NCI-H2107 treated with DMSO at 0.1 percent for 48 hours (cell line): ENCODE measurements at regions not wholly inside any gene's neighbourhood (a gene's known extent, or its start where the extent isn't known, plus 50 kb on each side); places are given as distances from the start of the nearest gene placed in this dataset.
"Not testable (repeated sequence)": the region's sequence is repeated elsewhere in the genome, so short reads cannot be mapped to it uniquely, and the experiment has no call there.

Source experiments
- DNase-seq: peaks from one replicate; lab custom pipeline; 2025; ENCODE audit not compliant: unreplicated experiment; lab: John Stamatoyannopoulos, UW

DNA sequence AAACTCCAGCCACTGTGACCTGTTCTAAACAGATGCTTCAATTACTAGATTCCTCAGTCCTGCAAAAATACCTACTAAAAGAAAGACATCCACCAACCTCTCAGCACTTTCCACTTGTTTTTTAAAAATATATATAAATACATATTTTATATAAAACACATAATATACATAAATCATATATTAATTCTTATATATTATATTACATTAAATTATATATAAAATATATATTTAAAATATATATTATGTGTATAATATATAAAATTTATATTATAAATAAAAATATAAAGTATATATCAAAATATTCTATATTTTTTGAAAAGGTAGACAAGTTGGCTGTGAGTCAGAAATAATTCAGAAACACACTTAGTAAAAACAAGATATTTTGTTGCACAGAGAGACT is 2371.8 kb upstream of the ACO1 start:
- DNase-seq, result no peak

DNA sequence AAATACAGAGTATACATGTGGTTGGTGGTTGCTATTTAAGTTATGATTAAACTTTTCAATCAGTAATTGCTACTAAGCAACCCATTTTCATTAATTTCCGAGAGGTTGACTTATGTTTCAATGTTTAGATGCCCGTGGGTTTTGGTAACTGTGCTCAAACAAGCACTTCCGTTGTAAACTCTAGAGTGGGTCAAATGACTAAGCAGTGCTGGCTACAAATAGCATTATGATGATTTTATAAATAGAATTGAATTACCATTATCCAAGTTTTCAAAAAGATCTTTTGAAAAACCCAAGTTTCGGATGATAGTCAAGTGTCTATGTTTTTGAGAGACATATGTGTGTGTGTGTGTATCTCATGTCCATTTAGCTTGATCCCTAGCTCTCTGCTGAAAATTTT is 2369.4 kb upstream of the ACO1 start:
- DNase-seq, result no peak

DNA sequence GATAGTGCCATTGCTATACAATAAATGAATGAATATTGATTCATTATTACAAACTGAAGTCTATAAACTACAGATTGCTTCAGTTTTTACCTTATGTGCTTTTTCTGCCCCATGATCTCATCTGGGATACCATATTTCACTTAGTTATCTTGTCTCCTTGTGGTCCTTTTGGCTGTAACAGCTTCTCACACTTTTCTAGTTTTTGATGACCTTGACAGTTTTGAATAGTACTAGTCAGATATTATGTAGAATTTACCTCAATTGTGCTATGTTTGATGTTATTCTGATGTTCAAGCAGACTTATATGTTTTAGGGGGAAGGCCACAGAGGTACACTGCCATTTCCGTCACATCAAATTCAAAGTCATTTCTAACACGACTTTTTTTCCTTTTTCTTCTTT is 2364.3 kb upstream of the ACO1 start:
- DNase-seq, result no peak

DNA sequence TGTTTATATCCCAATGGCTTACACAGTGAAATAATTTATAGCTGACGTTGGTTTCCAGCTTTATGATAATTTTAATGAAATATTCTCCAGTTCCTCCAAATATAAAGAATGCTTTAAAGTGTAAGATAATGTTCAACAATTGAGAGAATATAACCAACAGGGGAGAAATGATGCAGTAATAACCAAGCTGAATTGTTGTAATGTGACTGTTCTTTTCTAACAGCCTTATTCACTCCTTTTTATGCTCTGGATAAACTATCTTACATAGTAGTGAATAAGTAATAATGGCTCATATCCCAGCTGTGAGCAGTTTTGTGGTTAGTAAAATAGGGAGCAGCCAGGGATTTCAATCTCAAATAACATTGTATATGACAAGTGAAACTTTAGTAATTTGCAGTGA is 2348.7 kb upstream of the ACO1 start:
- DNase-seq, result no peak

DNA sequence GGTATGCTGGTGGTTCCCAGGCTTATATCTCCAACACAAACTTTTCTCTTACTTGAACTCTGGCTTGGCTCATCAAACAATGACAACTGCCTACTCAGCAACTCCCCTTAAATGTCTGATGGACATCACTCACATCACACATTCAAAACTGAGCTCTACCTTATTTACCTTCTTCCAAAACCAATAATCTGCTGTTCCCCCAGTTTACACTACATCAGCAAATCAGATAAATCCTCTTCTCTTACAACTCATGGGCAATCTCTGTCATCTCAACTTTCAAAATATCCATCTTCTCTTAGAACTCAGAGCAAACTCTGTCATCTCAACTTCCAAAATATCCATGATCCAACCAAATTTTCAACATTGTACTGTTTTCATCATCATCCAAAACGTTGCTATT is 2347.9 kb upstream of the ACO1 start:
- no peak for DNase-seq

DNA sequence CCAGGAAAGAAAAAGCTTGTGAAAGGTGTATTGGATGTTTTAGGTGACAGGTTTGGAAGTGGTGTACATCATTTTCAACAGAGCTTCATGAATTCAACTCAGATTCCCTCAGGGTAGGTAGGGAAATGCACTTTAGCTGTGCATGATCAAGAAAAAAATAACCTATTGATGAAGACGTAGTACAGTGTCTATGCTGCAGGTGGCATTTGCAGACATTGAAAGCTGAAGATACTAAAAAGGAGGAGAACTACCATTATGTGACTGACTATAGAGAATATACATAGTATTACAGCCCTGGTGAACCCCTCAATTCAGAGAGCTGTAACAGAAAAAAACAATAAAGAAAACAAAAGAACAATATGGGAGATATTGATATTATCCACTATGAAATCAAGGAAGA is 2344.7 kb upstream of the ACO1 start:
- no peak for DNase-seq

DNA sequence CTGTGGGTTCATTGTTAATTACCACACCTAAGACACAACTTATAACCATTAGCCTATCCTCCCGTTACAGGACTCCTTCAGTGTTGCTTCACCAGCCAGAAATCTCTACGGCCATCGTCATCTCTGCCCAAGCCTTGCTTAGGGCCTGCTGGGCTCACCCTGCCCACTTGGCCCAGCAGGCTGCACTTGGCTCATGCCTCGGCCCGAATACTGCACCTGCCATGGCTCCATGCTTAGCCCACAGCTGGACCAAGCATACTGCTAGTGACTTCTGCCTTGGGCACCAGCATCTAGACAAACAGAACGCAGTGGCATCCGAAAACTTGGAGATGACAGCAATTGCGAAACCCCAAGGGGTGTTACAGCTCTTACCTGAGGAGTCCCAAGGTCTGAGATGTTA is 2336.0 kb upstream of the ACO1 start:
- DNase-seq, result no peak

DNA sequence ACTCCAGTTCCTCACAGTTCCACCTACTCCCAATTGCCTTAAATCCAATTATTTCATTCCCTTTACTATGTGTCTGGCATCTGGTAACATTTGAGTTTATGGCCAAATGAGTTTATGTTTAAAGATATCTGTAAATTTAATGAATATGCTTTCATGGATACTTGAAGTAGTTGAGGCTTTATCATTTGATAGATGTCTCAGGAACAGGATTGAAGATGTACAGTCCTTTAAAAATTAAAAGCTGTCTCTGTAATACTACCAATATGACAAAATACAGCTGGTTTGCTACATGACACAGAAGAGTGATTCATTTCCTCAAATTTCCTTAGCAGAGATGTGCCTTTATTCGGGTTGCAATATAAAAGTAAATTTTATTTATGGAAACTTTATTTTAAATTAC is 2326.0 kb upstream of the ACO1 start:
- no peak for DNase-seq

DNA sequence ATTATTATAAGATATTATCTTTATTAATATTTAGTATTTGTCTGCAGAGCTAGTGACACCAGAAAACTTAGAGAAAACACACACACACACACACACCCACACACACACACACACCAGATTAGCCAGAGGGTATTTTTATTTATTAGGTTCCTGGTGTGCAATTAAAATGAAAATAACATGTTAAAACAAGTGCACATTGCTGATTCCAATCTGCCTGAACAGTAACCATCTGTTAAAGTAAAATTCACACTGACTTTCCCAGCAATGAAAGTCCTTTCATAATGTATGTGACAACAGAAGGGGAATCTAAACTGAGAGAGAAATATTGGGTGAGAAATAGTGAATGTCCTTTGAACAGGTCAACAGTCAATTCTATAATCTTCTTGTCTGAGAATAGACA is 2323.5 kb upstream of the ACO1 start:
- no peak for DNase-seq

DNA sequence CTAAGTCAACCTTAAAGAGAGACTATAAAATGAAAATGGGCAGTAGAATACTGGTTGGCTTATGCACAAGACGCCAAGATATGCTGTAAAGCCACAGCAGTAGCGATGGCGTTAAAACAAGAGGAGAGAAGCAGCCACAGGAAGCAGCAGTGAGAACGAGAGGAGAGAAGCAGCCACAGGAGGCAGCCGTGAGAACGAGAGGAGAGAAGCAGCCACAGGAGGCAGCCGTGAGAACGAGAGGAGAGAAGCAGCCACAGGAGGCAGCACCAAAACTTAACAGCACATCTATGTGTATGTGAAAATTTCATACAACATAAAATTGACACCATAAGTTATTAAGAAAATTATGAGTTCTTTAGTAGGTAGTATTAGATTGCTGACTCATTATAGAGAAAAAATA is 2318.6 kb upstream of the ACO1 start:
- DNase-seq, result no peak

DNA sequence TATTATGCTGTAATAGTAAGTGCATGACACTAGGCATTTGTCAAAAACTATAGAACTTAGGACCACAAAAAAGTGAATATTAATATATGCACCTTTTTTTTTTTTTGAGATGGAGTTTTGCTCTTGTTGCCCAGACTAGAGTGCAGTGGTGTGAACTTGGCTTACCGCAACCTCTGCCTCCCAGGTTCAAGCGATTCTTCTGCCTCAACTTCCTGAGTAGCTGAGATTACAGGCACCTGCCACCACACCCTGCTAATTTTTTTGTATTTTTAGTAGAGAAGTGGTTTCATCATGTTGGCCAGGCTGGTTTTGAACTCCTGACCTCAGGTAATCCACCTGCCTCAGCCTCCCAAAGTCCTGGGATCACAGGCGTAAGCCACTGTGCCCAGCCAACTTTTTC is 2315.2 kb upstream of the ACO1 start:
- not testable (repeated sequence) for DNase-seq

DNA sequence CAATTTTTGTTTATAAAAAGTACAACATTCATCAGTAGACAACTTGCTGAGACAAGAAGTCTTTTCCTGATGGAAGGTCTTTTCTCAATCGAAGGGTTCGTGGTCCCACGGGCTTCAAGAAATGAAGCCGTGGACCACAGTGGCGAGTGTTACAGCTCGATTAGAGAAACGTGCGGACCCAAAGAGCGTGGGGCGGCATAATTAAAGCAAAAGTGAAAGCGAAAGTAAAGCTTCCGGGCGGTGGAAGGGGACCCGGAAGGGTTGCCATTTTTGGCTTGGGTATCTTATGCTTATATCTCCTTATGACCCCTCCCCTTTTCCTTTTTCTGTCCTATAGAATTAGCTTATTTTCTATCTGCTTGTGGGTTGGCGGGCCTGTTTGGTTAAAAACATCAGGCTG is 2309.4 kb upstream of the ACO1 start:
- no peak for DNase-seq

DNA sequence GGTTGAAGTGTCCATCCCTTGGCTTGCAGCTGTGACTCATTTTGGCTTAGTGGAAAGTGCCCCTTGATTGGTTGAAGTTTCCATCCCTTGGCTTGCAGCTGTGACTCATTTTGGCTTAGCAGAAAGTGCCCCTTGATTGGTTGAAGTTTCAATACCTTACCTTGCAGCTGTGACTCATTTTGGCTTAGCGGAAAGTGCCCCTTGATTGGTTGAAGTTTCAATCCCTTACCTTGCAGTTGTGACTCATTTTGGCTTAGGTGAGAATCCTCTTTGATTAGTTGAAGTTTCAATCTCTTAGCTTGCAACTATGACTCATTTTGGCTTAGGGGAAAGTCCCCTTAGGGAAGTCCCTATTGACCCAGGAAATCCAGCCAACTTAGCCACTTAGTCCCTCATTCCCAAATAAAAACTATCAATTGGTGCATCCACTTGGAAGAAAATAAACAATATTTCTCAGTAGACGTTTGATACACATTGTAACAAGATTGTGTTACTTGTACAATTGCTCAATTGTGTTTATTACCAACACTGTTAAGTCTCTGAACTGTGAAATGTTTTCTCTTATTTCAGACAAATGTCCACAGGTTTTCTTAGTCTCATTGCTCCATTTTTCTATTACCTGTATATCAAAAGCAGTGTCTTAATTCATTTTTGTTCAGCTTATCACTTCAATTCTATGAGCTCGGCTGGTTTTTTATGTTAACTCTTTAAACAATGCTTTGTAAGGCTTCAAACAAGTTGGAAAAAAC is 2308.8 kb upstream of the ACO1 start:
- DNase-seq, result no peak

DNA sequence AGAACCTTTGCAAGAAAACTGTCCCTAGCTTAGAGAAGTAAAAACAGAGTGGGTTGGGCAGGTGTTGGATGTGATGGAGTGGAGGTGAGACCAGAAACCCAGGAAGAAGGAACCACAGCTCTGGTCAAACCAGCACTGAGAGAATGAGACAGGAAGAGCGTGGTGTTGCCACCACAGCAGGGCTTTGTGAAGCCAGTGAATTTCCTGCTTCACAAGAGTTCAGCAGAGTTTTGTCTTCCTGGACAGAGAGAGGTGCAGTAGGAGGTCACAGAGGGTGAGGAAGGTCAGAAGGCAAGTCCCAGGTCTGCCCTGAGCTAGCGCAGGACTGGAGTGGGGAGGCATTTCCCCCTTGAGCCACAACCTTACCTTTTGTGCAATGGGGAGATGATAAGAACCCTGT is 2306.2 kb upstream of the ACO1 start:
- no peak for DNase-seq

DNA sequence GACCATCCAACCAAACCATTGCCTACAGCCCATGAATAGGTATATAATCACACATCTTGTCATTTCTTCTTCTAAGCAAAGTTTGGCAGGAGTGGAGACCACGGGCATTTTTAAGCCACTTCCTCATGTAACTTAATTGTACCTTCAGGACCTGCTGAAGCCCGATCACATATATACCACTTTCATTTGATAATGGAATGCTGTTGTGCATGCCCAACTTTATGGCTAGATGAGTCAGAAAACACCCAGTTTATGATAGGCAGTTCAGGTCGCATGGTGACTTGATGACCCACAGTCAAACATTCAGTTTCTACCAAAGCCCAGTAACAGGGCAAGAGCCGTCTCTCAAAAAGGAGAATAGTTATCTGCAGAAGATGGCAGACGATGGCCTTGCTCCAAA is 2295.0 kb upstream of the ACO1 start:
- DNase-seq, result no peak

DNA sequence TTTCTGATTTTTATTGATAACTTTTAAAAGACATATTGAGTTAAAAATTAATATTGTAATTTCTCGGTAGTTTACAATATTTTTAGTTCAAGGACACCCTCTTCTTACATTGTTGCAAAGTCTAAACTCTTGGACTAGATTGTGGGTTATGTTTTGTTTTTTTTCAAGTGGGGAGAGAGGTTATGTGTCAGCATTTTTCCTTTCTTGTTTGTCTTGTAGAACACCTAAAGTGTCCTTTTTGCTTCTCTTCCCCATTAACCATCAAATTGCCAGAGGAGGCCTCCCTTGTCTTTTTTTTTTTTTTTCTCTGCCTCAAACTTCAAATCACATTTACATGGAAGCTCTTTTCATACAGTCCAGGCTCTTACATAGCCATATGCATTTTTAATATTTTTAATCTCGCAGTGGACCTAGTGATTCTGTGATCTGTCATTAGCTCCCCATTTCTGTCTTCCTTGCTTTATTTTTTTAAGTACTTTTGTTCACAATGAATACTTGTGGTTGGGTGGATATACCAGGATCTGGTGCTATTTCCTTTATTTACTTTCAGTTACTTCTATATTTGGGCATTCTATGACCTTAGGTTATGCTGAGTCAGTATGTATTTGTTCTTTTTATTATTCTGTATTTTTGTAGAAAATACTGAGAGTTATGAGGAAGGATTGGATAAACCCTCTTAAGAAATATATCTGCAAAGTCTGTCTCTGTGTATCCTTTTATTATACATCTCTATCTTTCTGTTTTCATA is 2280.6 kb upstream of the ACO1 start:
- DNase-seq, result no peak

DNA sequence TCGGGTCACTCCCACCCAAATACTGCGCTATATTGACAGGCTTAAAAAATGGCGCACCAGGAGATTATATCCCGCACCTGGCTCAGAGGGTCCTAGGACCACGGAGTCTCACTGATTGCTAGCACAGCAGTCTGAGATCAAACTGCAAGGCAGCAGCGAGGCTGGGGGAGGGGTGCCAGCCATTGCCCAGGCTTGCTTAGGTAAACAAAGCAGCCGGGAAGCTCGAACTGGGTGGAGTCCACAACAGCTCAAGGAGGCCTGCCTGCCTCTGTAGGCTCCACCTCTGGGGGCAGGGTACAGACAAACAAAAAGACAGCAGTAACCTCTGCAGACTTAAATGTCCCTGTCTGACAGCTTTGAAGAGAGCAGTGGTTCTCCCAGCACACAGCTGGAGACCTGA is 2277.3 kb upstream of the ACO1 start:
- not testable (repeated sequence) for DNase-seq

DNA sequence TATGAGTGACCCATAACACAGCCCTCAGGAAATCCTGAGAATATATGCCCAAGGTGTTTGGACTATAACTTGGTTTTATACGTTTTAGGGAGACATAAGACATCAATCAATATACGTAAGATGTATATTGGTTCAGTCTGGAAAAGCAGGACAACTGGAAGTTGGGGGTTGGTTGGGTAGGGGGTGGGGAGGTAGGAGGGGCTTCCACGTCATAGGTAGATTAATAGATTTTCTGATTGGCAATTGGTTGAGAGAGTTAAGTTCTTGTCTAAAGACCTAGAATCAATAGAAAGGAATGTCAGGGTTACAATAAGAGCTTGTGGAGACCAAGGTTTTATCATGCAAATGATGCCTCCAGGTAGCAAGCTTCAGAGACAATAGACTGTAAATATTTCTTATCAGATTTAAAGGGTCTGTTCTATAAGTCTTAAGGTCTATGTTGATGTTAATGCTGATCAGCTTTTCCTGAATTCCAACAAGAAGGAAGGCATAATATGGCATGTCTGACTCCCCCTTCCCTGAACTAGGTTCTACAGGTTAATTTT is 2267.7 kb upstream of the ACO1 start:
- DNase-seq, result no peak

DNA sequence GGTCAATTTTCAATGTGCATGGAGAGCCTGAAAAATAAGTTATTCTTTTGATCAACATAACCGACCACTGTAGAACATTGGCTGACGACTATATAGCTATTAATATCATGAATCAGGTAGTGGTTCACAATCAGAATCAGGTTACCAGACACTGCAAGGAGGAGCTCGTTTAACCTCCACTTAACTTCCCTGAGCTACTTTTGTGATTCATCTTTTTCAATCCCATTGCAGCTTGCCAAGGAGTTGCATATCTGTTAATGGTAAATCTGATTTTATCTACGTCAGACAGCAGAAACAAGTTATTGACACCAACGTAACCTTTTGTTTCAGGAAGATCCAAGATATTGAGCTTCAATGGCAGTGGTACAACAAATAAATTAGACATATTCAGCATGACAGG is 2263.8 kb upstream of the ACO1 start:
- DNase-seq, result no peak

DNA sequence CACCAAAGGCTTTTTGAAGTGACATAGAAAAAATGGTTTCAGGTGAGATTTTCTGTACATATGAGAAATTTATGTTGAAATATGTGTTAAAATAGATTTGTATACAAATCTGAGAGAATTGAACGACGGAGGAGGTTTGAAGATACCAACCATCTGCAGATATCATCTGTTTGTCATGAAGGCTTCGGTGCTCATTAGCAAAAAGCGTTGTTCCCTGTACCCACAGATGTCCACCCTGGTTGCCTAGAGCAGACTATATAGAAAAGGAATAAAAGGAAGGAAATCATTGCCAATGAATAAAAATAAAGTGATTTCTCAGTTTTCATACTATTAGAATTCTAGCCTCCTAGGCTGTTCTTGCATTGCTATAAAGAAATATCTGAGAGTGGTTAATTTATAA is 2262.8 kb upstream of the ACO1 start:
- no peak for DNase-seq

DNA sequence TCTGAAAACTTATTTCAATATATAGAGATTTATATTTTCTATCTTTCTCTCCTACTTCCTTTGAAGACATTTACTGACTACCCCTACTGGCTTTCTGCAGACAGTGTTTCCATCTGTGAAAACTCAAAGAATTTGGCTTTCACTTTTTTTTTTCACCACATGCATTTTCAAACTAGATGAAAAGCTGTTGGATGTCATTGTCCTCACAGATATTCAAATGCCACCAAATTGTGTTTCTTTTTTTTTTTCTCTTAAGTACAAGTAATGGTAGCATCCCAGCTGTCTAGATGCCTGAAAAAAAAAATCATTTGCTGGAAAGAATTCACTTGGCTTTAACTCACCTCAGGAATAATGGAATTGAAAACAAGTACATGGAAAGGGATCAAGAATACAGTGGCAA is 2258.6 kb upstream of the ACO1 start:
- DNase-seq, result no peak

DNA sequence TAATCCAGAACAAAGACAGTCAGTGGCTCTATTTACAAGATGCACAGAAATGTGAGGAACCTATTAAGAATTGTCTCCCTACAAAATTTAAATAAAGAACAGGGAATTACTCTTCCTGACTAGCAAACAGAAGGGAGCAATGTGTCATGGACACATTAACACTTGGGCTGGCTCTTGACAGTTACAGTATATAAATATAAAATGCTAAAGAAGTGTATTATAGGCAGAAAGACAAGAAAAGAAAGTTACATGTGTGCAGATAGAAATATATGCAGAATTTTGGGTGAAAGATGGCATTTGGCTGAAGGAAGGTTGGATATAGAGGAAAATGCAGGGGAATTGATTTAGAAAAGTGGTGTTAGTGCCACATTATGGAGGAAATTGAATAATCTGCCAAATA is 2257.1 kb upstream of the ACO1 start:
- no peak for DNase-seq

DNA sequence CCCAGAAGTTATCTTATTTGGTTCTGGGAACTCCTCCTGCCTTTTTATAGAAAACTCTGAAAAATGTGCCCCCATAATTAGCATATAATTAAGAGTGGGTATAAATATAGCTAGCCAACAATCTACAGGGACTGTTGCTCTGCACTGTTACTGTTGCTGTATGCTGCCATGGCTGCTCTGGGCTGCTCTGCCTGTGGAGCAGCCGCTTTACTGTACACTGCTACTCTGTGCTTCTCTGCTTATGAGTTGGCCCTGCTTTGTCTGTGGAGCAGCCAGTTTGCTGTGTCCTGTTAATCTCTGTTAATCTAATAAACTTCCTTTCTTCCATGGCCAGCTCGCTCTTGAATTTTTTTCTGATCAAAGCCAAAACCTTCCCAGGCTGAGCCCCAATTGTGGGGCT is 2244.0 kb upstream of the ACO1 start:
- DNase-seq, result no peak
